B cell (primary cell): ENCODE measurements at regions not wholly inside any gene's neighbourhood (a gene's known extent, or its start where the extent isn't known, plus 50 kb on each side); places are given as distances from the start of the nearest gene placed in this dataset.

Experiments
- ATAC-seq: fragments of 200-7000 bp; cut with Tn5 transposase; one replicate; pipeline ENCODE4 v1.10.0; 2021; ENCODE audit warnings: low read depth, mild to moderate bottlenecking, moderate number of reproducible peaks, moderate library complexity
- CTCF ChIA-PET: fragments of 350-600 bp; sonication (Branson Sonifier 250); formaldehyde crosslinking; loops from one replicate; lab custom pipeline; 2021; ENCODE audit warnings: antibody characterized with exemption, inconsistent platforms; lab: Charles Lee
- POLR2A ChIA-PET: fragments of 350-600 bp; sonication (Branson Sonifier 250); formaldehyde crosslinking; loops from one replicate; lab custom pipeline; 2021; ENCODE audit warnings: antibody characterized with exemption; lab: Charles Lee
- DNase-seq: peaks from one replicate; pipeline ENCODE4 v3.0.0; 2013
- H2AFZ ChIP-seq: 2 replicates; pipeline ENCODE4 v1.6.1; 2012; ENCODE audit warnings: mild to moderate bottlenecking, low read depth, low read length; ENCODE audit not compliant: insufficient read depth, poor library complexity, severe bottlenecking
- H3K27ac ChIP-seq, 2 donors: 1 replicate in 1 of 2; 2 replicates in 1 of 2; pipeline ENCODE4 v1.5.1; 2012 to 2013; ENCODE audit warnings: low read length in 2 of 2, mild to moderate bottlenecking in 2 of 2, moderate library complexity in 1 of 2
- H3K27me3 ChIP-seq, 4 experiments: fragments of 200-600 bp in 1 of 4; sonication (generic) in 1 of 4; replicated peaks in 1 of 4; 1 replicate in 2 of 4; 2 replicates in 2 of 4; pipeline versions ENCODE4 v1.6.1 to v1.7.0; 2013 to 2016; ENCODE audit warnings: low read length in 3 of 4, mild to moderate bottlenecking in 2 of 4, mixed read lengths in 1 of 4, moderate library complexity in 1 of 4; ENCODE audit not compliant: insufficient read depth in 4 of 4, control insufficient read depth in 3 of 4; ENCODE audit errors: control extremely low read depth in 1 of 4
- H3K36me3 ChIP-seq, 2 experiments: replicated peaks in 1 of 2; 1 replicate in 1 of 2; 2 replicates in 1 of 2; pipeline versions ENCODE4 v1.6.1 to v1.7.1; 2013; ENCODE audit warnings: low read length in 1 of 2; ENCODE audit not compliant: insufficient read depth in 2 of 2, control insufficient read depth in 1 of 2; ENCODE audit errors: control extremely low read depth in 1 of 2, extremely low read depth in 1 of 2
- H3K4me1 ChIP-seq, 2 donors: fragments of 200-600 bp in 1 of 2; sonication (generic) in 1 of 2; 1 replicate in 1 of 2; 2 replicates in 1 of 2; pipeline versions ENCODE4 v1.5.1 to v1.6.1; 2013 to 2017; ENCODE audit warnings: low read length in 2 of 2; ENCODE audit not compliant: control insufficient read depth in 2 of 2, insufficient read depth in 2 of 2
- H3K4me2 ChIP-seq: replicated peaks from 2 replicates; pipeline ENCODE3; 2012; ENCODE audit warnings: mild to moderate bottlenecking, low read depth, low read length; ENCODE audit not compliant: poor library complexity, severe bottlenecking
- H3K4me3 ChIP-seq, 5 experiments: fragments of 200-600 bp in 1 of 5; sonication (generic) in 1 of 5; 1 replicate in 3 of 5; 2 replicates in 2 of 5; pipeline versions ENCODE4 v1.5.1 to v1.7.0; 2011 to 2016; ENCODE audit warnings: low read length in 4 of 5, mild to moderate bottlenecking in 4 of 5, low read depth in 2 of 5, control low read depth in 1 of 5, moderate library complexity in 1 of 5; ENCODE audit not compliant: insufficient read depth in 1 of 5; ENCODE audit errors: control extremely low read depth in 1 of 5, extremely low read depth in 1 of 5
- H3K79me2 ChIP-seq: fragments of 200-600 bp; sonication (generic); one replicate; pipeline ENCODE4 v1.6.0; 2016; ENCODE audit warnings: low read length; ENCODE audit not compliant: control insufficient read depth, insufficient read depth
- H3K9ac ChIP-seq: fragments of 200-600 bp; sonication (generic); 2 replicates; pipeline ENCODE4 v1.6.1; 2017; ENCODE audit warnings: mild to moderate bottlenecking, low read length, moderate library complexity
- H3K9me3 ChIP-seq, 3 donors: one replicate each; pipeline versions ENCODE4 v1.6.1 to v1.7.1; 2013; ENCODE audit warnings: low read length in 2 of 3; ENCODE audit not compliant: control insufficient read depth in 2 of 3, insufficient read depth in 1 of 3; ENCODE audit errors: control extremely low read depth in 1 of 3
- H4K20me1 ChIP-seq: 2 replicates; pipeline ENCODE4 v1.6.0; 2012; ENCODE audit warnings: mild to moderate bottlenecking, low read length; ENCODE audit not compliant: insufficient read depth, control insufficient read depth, poor library complexity, severe bottlenecking
- H3K27ac Mint-ChIP-seq: one replicate; pipeline ENCODE4 v1.8.0; 2021; ENCODE audit warnings: mixed read lengths
- H3K27me3 Mint-ChIP-seq: one replicate; pipeline ENCODE4 v1.8.0; 2021; ENCODE audit warnings: mixed read lengths
- H3K4me1 Mint-ChIP-seq: one replicate; pipeline ENCODE4 v1.8.0; 2021; ENCODE audit warnings: mixed read lengths
- H3K4me3 Mint-ChIP-seq: one replicate; pipeline ENCODE4 v1.8.0; 2021; ENCODE audit warnings: mixed read lengths
- H3K9me3 Mint-ChIP-seq: one replicate; pipeline ENCODE4 v1.8.0; 2022; ENCODE audit warnings: mixed read lengths; ENCODE audit not compliant: insufficient read depth
- EZH2 ChIP-seq: IDR thresholded peaks from 2 replicates; pipeline ENCODE4 v1.6.1; 2012; ENCODE audit warnings: borderline replicate concordance, low read depth, mild to moderate bottlenecking, moderate library complexity, low read length; ENCODE audit not compliant: insufficient read depth, poor library complexity, severe bottlenecking
- WGBS: methylation state at CpG from one replicate; pipeline ENCODE4 v1.1.5; 2013; ENCODE audit warnings: missing lambda C conversion rate; ENCODE audit not compliant: insufficient coverage; 5-methylcytosine and 5-hydroxymethylcytosine counted together
- intact Hi-C: fragments of 100-400 bp; cut with micrococcal nuclease; formaldehyde crosslinking; loops from one replicate; pipeline ENCODE4 v1.10.0; 2022
- TF ChIP-seq, protein P1 (sequence below): fragments of 200-600 bp; IDR thresholded peaks from one replicate; pipeline ENCODE4 v1.8.0; 2022; ENCODE audit warnings: antibody characterized with exemption, mild to moderate bottlenecking

DNA sequence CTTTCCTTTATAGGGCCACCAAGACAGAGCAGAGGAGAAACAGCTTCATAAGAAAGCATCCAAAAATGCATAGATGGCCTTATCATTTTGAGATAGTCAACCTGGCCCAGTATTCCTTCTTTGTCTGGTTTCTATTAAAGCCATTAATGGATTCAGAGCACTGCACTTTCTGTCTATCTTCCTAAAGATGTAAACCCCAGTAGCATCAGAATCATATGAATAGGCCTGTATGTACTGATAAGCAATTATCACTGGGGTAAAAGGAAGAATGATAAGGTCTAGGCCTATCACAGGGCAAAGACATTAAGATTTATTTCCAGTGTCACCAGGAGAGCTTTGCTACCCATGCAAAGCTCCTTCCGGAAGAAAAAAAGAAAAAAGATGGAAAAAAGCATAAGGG lies 432.5 kb upstream of the C9orf72 start:
- no peaks in the 10 kb centered on the region for H4K20me1 ChIP-seq
- H3K27me3 ChIP-seq: no peaks in the 10 kb centered on the region
- no peak for TF ChIP-seq EZH2
- TF ChIP-seq, protein P1, sequence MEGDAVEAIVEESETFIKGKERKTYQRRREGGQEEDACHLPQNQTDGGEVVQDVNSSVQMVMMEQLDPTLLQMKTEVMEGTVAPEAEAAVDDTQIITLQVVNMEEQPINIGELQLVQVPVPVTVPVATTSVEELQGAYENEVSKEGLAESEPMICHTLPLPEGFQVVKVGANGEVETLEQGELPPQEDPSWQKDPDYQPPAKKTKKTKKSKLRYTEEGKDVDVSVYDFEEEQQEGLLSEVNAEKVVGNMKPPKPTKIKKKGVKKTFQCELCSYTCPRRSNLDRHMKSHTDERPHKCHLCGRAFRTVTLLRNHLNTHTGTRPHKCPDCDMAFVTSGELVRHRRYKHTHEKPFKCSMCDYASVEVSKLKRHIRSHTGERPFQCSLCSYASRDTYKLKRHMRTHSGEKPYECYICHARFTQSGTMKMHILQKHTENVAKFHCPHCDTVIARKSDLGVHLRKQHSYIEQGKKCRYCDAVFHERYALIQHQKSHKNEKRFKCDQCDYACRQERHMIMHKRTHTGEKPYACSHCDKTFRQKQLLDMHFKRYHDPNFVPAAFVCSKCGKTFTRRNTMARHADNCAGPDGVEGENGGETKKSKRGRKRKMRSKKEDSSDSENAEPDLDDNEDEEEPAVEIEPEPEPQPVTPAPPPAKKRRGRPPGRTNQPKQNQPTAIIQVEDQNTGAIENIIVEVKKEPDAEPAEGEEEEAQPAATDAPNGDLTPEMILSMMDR: no peak
- H3K27ac ChIP-seq: no peak overlapping the region
- Mint-ChIP-seq H3K9me3 (no peaks in the 10 kb centered on the region), H3K27me3 (no peaks in the 10 kb centered on the region), H3K4me1 (no peaks in the 10 kb centered on the region), H3K4me3 (no peak overlapping the region), H3K27ac (no peak overlapping the region)
- no peak for ATAC-seq
- CTCF ChIA-PET: no interaction called here
- H3K9ac ChIP-seq: no peak overlapping the region
- no peaks in the 10 kb centered on the region for H3K79me2 ChIP-seq
- H3K36me3 ChIP-seq: no peaks in the 10 kb centered on the region
- no peak overlapping the region for H2AFZ ChIP-seq
- POLR2A ChIA-PET: no interaction called here
- DNase-seq: no peak
- no peak overlapping the region for H3K4me2 ChIP-seq
- H3K4me1 ChIP-seq: no peaks in the 10 kb centered on the region
- no CpG with 5 or more reads among the region's 1 CpG for WGBS
- no peaks in the 10 kb centered on the region for H3K9me3 ChIP-seq
- intact Hi-C loops: no loop called here
- H3K4me3 ChIP-seq: no peak overlapping the region

DNA sequence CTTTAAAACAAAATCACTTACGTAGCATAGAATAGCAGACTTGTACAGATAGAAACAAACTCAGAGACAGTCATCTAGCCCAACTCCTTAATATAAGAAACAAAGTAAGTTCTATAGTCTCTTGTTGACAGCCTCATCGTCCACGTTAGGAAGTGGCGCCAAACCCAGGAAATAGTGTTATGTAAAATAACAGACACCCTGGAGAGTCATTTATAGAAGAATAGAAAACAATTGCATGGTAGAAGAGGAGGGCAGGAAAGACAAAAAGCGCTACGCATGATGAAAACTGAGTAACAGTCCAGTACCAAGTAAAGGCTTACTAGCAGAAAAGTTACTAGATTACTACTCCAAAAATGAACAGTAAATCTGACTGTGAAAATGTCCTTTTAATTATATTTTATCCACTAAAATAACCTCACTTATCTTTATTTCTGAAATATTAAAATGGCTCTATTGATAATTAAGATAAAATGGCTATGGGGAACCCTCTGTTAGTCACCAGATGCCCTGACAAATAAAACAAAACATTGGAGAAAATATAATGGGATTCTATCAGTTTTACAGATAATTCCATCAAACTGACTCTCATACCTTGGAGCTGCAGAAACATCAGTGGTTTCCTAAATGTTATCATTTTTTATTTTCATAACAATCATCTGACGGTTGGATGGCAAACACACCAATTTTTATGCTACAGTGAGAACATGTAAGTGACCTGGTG lies 434.0 kb upstream of the C9orf72 start:
- CTCF ChIA-PET: no interaction called here
- no peaks in the 10 kb centered on the region for H3K36me3 ChIP-seq

More for the DNA sequence above, 434.0 kb upstream of the C9orf72 start:
- no peak overlapping the region for H3K27ac Mint-ChIP-seq
- POLR2A ChIA-PET: no interaction called here
- Histone ChIP-seq H3K4me3 (no peak overlapping the region), H3K4me1 (no peaks in the 10 kb centered on the region), H3K27me3 (no peaks in the 10 kb centered on the region), H2AFZ (no peak overlapping the region), H3K9ac (no peak overlapping the region), H3K79me2 (no peaks in the 10 kb centered on the region), H3K4me2 (no peak overlapping the region), H4K20me1 (no peaks in the 10 kb centered on the region), H3K27ac (no peak overlapping the region), H3K9me3 (no peaks in the 10 kb centered on the region)
- ATAC-seq (no peak), DNase-seq (no peak)
- H3K27me3 Mint-ChIP-seq: no peaks in the 10 kb centered on the region
- no peak overlapping the region for H3K4me3 Mint-ChIP-seq
- WGBS: 60% methylated on average over 1 of the region's 7 CpGs
- no peaks in the 10 kb centered on the region for H3K4me1 Mint-ChIP-seq
- no peaks in the 10 kb centered on the region for H3K9me3 Mint-ChIP-seq
- intact Hi-C loops: no loop called here
- no peak for TF ChIP-seq EZH2
- TF ChIP-seq, protein P1: no peak
